HG03060 (cell line): ENCODE measurements at regions not wholly inside any gene's neighbourhood (a gene's known extent, or its start where the extent isn't known, plus 50 kb on each side); places are given as distances from the start of the nearest gene placed in this dataset.
"Not testable (repeated sequence)": the region's sequence is repeated elsewhere in the genome, so short reads cannot be mapped to it uniquely, and the experiment has no call there.

ENCODE experiments used
- ATAC-seq: cut with Tn5 transposase; IDR thresholded peaks from one replicate; pipeline ENCODE4 v1.9.1; 2021; ENCODE audit warnings: low read depth, moderate number of reproducible peaks; ENCODE audit not compliant: unreplicated experiment

DNA sequence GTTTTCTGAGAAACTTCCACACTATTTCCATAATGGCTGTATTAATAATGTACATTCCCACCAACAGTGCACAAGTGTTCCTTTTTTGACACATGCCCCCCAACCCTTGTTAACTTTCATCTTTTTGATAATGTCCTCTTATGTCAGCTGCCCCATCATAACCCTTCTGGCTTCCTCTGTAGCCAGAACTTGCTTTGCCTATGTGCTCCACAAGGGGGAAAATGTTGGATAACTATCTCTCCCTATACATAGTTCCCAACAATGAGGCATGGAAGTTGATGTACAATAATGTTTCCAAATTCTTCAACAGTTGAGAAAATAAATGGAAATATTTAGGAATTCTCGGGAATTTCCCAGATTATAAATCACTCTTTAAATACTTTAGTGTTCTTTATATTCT lies 142.9 kb downstream of the ASB9 start:
- no peak for ATAC-seq

GRCh38 chrX:15116900-15117299 lies 153.0 kb downstream of the ASB9 start:
- no peak for ATAC-seq

DNA sequence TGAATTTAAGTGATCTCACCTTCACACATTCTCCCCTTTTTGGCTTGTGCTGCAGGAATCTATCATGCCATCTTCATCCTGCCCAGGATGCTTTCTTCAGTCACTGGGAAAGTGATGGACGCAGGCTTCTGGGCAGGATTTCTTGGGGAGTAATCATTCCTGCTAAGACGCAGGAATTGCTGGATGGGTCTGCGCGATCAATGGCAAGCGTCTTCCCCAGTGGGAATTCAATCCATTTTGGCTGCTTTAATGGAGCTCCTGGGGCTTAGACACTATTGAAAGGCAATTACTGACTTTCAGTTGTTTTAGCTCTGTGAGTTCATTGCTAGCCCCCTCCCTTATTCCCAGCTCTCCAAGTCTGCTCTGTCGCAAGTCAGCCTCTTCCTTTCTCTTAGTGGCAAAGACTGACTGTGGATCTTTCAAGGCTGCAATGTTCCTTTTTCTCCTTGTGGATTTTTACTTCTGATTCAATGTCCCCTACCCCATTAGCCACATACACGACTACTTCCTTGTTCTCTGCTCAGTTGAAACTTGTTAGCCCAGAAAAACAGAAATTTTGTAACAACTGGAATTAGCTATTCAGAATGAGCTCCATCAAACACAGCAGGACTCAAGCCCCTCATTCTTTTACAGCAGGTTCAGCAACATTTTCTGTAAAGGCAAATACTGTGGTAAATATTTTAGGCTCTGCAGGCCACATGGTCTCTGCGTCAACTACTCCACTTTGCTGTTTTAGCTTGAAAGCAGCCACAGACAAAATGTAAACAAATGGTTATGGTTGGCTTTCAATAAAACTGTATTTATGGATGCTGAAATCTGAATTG lies 154.9 kb downstream of the ASB9 start:
- no peak for ATAC-seq

DNA sequence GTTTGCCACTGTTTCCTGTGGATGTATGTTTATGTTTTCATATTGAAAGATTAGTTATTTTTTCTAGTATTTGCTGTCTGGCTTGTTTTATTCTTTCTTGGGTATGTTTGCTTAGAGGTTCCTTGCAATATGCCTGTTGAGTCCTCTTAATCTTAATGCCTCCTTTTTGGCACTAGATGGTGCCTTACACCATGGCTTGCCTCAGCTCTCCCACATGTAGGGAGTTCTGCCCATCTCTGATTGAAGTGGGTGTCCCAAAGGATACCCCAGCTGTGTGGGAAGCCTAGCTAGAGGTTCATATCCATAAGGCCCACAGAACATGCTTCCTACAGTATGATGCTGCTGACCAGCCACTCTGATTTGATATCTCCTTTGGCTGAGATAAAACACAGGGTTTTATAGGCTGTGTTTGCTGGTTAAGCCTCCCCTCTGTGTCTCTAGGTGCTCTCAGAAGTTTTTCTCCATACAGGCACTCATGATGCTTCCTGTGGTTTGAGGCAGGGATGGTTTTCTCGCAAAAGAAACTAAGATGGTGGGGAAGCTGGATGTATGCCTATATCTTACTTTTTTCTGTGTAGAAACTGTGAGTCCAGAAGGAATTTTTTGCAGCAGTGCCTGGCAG lies 162.4 kb downstream of the ASB9 start:
- ATAC-seq, result no peak

DNA sequence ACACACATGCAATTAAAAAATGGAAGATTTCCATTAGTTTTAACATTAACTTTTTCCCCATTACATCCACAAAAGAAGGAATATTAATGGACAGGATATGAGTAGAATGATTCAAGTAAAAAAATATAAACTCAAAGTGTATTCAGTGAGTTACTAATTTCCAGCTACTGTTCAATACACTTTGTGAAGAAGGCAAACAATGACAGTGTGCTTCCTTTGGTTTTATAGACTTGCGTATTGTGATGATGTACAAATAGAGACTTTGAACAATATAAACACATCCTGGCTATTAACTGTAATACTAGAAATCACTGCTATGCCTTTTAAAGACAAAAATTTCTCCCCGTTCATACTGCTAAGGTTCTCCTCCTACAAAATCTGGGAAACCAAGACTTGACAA lies 171.4 kb downstream of the ASB9 start:
- no peak for ATAC-seq

GRCh38 chrX:15087747-15088146 lies 182.1 kb downstream of the ASB9 start:
- no peak for ATAC-seq

DNA sequence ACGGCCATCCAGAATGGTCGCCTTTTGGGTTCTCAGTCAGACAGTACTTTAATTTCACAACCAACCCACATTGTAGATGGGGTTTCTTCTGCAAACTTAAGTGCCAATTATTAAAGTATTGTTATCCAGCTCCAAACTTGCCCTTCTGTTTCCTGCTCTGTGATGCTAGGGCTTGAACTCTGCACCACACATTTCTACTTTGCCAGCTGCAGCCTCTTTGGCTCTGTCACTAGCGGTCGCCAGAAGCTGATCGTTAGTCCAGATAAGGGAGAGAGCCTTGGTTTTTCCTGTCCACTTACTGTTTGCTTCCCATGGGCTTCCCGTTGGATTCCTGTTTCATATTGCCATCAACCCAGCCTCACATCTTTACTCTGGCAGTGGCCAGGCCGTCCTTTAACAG lies 196.6 kb downstream of the ASB9 start:
- ATAC-seq, result no peak

DNA sequence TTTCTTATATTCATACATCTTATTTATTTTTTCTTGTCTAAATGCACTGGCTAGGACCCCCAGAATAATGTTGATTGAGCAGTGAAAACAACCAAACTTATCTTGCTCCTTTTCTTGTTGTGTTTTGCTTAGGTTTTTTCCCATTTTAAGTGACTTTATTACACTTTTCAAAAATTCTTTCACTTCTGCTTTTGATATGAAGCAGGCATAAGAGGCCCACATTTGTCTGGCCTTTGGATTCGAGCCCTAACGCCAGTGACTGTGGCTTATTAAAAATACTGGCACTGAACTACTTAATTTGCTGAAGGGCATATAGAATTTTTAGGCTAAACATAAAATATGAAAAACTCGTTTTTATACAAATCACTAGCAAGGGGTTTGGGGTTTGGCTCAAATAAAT lies 197.0 kb downstream of the ASB9 start:
- no peak for ATAC-seq

GRCh38 chrX:15072259-15072658 lies 197.6 kb downstream of the ASB9 start:
- no peak for ATAC-seq

DNA sequence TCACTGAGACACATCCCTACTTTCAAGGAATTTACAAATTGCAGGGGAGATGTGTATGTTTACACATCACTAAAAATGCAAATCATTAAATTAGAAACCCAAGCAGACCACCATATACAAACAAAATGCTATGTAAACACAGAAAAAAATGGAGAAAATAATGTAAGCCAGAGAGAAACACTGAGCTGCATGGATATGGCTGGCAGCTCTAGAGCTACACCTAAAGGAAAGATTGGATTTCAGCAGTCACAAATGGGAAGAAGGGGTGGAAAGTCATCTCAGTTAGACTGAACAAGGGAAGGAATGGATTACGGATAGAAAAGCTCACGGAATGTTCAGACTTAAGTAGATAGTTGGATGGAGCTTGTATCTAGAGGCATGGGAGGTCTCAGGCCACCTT lies 186.3 kb downstream of the MOSPD2 start:
- no peak for ATAC-seq

GRCh38 chrX:15056044-15056443 lies 182.8 kb downstream of the MOSPD2 start:
- no peak for ATAC-seq

GRCh38 chrX:15055146-15055930 lies 182.1 kb downstream of the MOSPD2 start:
- ATAC-seq, result no peak

GRCh38 chrX:15050395-15050794 lies 177.2 kb downstream of the MOSPD2 start:
- no peak for ATAC-seq

DNA sequence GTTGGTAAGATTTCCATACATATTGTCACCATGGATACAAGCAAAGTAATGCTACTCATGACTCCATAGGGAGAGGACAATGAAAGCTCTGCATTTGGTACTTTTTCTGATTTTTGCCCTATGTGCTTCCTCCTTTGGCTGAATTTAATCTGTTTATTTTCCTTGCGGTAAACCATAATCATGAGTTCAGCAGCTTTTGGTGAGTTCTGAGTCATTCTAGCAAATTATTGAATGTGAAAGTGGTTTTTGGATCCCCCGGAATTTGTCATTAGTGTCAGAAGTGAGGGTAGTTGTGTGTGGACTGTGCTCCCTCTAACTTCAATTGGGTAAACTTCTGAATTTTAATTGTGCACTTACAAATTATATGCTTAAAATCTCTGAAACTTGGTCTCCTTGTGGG lies 170.3 kb downstream of the MOSPD2 start:
- peak; percentile 94 for ATAC-seq

- ATAC-seq, result no peak
Observed at GRCh38 chrX:15033917-15034316, 160.7 kb downstream of the MOSPD2 start.

DNA sequence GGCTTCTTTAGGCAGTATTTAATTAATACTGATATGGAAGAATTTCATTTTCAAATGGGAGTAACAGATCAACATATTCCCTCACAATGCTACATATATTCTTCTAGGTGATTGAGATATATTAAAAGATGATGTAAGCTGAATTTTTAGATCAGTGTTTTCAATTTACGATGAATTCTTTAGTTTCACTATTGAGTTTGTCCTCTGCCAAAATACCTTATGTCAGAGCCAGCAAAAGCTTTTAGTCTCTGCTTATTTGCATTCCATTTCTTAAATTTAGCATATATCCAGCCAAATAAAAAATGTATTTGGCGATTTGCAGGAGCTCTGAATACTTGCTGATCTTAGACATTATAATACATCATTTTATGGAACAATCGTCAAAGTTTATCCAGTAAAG lies 144.3 kb downstream of the MOSPD2 start:
- no peak for ATAC-seq

DNA sequence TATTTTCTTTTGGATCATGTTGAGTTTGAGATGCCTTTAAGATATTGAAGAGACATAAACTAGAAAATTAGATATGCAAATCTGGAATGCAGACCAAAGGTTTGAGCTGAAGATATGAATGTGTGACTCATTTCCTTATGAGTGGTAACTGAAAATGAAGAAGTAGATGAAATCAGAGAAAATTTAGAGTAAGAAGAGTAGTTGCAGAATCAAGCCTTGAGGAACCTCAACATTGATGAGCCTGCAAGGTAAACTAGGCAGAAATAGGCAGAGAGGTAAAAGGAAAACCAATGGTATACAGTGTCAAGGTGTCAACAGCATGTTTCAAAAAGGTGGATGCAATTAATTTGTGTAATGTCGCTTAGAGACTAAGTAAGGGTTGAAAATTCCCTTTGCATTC lies 142.8 kb downstream of the MOSPD2 start:
- no peak for ATAC-seq

- ATAC-seq, result no peak
Observed at GRCh38 chrX:15014281-15014680, 141.1 kb downstream of the MOSPD2 start.

DNA sequence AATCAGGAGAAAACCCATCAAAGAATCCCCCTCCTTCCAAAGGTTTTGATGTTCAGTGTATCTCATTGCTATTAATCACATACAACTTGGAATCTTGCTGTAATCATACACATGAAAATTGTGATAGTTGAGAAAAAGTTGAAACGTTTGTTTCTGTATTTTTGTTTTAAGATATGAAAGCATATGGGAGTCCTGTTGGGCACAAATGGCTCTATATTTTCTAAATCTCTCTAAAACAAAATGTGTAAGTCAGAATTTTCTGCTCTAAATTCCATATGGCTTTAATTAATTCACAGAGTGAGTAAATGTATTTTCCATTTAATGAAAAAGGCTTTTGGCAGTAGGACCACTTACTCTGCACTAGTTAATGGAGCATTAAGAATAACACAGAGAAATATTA lies 140.2 kb downstream of the MOSPD2 start:
- no peak for ATAC-seq

- no peak for ATAC-seq
Observed at GRCh38 chrX:14997271-14997670, 124.0 kb downstream of the MOSPD2 start.

DNA sequence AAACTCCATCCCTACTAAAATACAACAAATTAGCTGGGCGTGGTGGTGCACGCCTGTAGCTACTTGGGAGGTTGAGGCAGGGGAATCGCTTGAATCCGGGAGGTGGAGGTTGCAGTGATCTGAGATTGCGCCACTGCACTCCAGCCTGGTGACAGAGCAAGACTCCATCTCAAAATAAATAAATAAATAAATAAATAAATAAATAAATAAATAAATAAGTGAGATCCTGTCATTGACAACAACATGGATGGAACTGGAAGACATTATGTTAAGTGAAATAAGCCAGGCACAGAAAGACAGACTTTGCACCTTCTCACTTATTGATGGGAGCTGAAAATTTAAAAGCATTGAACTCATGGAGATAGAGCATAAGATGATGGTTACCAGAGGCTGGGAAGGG lies 111.2 kb downstream of the MOSPD2 start:
- ATAC-seq, result not testable (repeated sequence)
